HG02571 (cell line): ENCODE measurements at regions not wholly inside any gene's neighbourhood (a gene's known extent, or its start where the extent isn't known, plus 50 kb on each side); places are given as distances from the start of the nearest gene placed in this dataset.

Experiments
- ATAC-seq: cut with Tn5 transposase; IDR thresholded peaks from one replicate; pipeline ENCODE4 v1.9.1; 2021; ENCODE audit warnings: mild to moderate bottlenecking, moderate library complexity; ENCODE audit not compliant: unreplicated experiment

DNA sequence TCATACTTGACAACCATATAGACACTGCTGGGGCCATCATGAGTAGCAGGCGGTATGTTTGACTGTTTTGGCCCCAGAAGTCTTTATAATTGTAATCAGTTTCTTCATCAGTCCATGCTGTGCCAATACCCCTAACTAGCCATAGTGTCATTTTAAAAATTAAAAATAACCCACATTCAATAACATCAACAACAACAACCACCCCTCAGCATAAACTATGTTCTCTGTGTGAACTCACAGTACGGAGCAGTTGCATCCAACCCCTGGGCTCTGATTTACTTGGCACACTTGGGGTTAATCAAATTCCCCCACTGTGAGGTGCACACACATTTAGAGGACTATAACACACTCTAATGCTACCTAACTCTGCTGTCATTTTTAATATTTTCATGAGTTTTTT, 553.7 kb downstream of the USP25 start:
- ATAC-seq, result no peak

DNA sequence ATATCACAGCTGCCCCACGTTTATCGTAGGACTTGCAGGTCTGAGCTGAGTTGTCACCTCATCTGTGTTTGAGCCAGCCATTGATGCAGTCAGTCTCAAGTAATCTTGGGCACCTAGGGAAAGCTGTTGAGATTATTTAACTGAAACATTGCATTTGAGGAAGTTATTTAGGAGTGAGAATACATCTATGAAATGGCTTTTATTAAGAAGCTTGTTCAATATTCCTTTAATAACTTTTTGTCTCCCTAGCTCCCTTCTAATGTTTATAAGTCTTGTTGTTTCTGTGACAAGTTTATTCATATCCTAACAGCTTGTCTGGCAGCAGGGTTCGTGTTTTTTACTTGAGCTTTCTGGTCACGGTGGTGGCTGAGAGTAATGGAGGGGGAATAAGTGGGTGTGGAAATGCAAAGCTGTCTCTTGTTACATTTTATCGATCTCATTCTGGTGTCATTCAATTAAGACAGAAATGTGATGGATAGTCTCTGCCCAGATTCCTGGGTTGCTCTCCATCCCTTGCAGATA, 555.9 kb downstream of the USP25 start:
- ATAC-seq, result no peak

DNA sequence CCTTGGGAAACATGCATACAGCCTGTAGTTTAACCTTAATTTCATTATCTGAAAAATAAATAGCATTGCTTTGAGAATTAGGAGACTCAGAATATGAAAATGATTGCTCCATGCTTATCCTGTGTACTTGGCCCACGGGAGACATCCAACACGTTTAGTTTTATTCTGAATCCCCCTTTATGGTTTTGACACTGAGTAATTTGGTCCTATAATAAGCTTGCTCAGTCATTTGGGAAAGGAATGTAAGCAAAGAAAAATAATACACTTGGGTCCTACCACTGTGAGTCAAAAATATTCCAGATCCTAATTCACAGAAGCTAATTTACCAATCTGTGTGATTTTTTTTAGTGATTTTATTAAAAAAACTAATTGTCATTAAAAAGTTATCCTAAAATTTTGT, 557.3 kb downstream of the USP25 start:
- no peak for ATAC-seq

DNA sequence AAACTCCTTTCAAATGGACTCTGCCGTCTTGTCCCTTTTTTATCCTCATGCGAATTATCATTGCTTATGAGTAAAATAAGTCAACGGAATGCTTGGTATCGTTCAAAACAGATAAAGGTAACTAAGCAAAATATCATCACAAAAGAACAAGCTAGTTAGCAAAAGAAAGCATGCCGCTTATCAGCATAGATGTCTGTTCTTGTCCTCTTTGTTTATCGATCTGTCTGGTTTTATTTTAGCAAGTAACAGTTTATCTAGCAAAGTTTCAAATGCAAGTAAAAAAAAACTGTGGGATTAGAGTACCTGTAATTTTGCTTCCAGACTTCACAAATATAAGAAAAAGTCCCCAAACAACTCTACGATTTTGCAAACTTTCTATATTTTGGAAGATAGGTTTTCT, 561.5 kb downstream of the USP25 start:
- ATAC-seq, result no peak

DNA sequence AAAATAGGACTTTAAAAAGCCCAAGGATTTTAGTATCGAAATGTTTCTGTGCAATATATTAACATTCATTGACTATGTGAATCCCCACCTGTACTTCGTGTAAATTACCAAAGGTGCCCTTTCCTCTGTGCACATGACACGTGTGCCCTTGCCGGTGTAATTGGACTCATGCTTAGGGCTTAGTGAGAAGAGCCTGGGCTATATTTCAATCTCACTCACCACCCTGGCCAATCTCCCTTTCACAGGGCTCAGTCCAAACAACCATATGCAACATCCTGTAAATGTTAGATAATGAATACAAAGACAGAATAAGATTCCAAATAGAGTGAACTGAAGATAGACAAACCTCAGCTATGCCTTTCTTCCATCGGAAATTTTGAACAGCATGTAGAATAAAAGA, 564.3 kb downstream of the USP25 start:
- no peak for ATAC-seq

DNA sequence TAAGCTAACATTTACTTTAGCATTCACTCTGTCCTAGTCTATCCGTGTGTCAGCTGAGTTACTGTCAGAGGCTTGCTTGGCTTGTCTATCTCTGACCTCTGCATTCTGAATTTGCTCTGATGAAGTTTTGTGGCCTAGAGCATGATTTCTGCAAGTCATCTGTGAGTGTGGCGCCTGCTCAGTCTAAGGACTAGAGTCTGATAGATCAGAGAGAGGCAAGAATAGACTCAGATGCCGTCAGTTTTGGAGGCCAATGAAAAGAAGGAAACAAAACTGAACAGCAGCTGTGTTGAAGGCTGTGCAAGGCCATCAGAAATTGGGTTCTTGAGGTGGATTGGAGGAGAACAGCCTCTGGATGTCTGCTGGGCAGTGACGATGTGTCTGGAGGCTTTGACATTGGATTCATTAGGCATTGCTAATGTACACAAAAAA, 573.1 kb downstream of the USP25 start:
- ATAC-seq, result no peak

DNA sequence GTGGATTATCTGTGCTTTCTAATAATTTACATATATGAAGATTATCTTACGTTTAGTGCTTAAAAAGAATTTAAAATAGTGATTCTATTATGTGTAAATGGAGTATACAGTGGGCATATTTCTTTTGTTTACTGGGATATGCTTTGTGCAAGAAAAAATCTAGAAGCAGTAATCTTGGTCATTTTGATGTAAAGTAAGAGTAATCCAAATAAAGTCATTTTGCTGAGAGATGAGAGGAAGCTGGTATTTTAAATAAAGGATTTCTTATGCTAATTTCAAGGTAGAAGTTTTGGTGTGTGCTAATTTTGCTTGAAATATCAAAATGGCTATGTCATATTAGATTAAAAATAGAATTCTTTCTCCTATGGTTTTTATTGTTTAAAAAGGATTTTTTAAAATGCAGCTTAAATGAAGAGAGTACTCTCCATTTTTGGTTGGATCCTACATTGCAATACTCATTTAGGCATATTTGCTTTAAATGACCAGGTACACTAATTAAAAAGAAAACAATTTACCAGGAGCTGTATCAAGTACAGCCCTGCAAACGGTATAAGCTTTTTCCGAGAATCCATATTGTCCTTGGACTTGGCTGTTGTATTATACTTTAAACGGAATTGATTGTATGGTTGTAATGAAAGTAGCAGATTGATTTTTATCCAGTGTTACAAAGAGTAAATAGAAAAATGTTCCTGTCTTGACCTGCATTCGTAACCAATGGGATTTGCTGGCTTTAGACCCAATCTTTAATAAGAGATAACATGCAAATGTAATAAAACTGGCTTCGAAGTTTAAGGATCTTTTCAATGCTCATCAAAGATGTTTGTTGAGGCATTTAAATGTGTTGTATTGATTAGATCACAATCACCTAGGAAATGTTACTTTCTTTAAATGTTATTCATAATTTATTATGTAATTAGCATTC, 574.7 kb downstream of the USP25 start:
- no peak for ATAC-seq

DNA sequence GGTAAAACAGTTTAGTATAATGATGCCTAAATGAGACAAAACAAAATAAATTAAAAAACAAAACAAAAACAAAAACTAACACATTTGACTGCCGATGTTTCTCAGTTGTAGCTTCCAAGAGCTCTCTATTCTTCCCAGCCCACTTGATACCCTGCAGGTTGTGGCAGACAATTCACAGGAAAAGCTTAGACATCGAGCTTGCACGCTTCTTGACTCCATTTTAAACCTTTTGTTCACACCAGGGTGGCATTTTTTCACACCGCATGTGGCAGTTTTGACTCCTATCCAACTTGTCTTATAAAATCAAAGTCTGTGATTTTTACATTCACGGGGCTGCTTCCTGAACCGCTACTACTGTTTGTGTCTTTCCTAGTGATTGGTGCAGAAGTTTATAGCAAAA, 575.9 kb downstream of the USP25 start:
- ATAC-seq, result no peak

DNA sequence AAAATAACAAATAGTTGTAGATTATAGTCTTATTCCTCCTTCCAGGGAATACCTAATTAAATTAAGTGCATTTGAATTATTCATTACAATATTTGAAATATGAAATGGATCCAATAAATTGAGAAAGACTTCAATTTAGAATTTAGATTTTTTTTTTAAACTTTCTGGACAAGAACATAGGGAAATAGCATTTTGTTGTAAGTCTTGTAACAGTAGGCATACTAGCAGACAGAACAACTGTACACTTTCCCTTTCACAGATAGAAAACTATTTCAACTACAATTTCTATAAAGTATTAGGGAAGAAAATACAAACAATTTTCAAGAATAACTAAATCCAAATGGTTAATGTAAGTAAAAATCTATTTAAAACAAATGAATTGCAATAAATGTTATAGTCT, 577.5 kb downstream of the USP25 start:
- ATAC-seq, result no peak

DNA sequence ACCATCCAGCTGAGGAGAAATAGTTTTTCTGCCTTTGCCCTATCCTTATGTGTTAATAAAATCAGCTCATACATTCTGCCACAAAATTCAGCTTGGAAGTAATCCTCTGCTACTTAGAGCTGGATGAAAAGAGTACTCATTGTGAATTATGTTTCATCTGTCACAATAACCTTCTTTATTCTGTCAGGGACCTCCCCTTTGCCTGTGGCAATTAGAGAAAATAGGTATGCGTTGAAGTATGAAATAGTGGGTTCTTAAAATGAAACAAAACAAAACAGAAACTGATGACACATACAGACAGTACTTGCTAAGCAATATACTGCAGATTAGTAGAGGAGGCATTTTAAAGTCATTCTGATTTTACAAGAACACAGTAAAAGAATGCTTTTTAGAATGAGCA, 578.5 kb downstream of the USP25 start:
- ATAC-seq, result no peak

DNA sequence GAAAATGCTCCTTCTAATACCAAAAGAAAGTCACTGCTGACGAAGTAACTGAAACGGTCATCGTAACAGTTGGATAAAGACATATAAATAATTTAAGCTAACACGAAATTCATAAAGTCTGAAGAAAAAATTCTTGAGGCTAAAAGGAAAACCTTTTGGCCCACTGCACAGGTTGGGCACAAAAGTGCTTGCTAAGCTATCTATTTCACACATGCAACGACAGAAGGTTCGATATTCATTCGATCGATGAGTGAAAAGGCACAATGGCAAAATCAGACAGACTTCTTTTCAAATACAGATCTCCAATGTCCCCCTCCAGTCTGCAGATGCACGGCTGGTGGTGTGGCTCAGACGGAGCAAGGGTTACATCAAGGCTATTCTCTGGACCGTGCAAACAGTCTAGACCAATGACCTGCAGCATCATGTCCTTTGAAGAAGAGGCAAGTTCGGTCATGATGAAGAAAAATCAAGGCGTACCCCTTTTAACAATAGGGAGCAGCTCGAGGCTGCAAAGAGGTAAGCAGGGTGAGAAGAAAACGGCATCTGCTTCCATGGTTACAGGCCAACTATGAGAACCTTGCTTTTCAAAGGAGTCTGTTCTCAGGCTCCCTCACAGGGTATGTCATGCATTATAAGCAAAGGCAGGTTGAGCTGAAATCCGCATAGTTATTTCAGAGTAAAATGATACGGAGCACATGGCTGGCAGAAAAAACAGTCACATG, 579.6 kb downstream of the USP25 start:
- ATAC-seq, result no peak

DNA sequence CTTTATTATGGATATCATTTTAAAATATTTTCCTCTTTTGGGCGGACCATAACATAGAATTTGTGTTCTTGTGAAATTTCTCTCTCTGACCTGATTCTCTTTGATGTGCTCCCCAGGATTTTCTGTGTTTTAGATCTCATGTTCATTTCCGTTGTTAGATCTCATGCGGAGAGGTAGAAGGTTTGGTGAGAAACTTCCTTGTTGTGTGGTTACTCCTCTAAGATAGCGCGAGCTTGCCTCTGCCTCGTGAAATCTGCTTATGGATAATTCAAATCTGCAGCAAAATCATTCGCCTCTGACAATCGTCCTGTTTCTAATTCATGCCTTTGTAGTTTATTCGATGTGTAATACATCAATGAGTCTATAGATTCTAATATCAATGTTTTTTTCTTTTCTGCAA, 580.4 kb downstream of the USP25 start:
- ATAC-seq, result no peak

DNA sequence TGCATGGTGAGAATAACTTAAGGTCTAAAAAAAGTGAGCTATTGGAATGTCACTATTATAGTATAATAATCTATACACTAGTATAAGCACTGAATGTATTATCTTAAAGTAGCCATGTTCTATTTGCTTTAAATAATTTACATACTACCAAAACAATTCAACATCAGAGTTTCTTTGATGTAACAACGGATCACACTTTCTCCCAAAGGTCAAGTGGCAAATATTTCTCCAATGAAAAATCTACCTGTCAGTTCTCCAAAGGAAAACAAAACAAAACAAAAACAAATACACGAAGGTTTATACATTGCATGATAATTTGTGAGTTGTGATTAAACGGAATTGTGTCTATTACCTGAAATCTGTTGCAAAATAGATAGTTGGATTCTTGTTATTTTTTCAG, 581.4 kb downstream of the USP25 start:
- ATAC-seq, result no peak

DNA sequence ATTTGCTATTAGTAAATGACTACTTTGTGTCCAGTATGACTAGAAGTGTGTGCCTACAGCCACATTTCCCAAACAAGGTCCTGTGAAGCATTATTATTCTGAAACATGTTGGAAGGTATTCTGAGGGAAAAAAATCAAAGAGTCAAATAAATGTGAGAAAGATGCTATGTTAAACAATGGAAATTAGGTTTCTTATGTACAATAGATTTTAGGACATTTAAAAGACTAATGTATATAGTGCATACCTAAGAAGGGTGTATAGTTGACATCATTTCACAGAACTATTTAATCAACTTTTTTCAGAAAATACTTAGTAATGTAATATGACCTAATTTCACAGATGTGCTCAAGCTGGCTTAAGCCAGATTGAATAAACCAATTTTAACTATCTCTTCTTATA, 582.5 kb downstream of the USP25 start:
- ATAC-seq, result no peak

DNA sequence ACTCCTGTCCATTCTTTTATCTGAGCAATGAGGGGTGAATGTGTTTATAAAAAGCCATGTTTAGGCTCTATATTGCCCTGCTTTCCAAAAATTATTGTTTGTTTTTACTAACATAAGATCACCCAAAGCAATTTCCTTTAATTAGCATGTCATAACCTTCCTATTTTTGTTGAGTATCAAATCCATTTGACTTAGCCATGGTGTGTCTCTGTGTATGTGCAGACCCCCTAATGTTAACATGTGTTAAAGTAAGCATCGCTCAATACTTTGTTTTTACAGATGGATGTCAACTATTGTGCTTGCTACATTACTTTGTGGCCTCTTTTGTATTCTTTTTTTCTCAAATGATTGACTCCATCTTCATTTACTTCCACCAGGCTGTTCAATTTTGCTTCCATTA, 585.4 kb downstream of the USP25 start:
- ATAC-seq, result no peak

DNA sequence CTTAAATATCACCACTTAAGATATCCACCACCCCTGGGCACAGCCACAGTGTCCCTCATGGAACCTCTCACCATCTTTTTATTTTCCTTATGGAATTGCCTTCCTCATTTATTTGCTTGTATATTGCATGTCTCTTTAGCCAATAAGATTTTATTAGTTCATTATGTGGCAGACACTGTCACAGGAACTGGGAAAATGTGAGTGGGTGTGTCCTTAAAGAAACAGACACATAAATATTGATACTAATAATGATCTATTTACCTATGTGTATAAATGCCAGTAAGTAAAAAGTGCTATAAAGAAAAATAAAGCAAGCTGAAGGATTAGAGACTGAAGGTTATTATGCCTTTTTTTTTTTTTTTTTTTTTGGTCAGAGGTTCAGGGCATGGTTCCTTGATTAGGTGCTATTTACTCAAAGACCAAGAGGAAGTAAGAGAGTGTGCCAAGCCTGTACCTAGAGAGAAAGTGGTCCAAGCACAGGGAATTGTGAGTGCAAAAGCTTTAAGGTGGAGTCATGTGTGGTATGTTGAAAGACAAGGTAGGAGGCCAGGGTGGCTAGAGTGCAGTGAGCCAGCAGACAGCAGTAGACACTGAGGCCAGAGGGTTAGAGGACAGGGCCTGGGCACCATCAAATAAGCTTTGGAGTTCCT, 589.0 kb downstream of the USP25 start:
- no peak for ATAC-seq

DNA sequence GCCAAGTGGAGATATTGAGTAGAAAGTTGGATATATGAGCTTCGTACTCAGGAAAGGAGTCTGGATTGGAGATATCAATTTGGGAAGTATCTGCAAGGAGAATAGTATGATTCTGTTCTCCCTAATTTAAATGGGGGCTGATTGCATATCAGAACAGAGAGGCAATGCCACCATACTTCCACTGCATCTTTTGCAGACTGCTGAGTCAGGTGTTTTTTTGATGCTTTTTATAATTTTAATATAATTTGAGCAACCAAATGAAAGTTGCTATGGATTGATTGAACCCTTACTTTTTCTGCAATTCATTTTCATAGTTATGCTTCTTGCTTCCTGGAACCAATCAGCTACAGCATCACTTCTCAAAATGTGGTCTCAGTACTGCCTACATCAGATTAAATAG, 590.3 kb downstream of the USP25 start:
- ATAC-seq, result no peak

DNA sequence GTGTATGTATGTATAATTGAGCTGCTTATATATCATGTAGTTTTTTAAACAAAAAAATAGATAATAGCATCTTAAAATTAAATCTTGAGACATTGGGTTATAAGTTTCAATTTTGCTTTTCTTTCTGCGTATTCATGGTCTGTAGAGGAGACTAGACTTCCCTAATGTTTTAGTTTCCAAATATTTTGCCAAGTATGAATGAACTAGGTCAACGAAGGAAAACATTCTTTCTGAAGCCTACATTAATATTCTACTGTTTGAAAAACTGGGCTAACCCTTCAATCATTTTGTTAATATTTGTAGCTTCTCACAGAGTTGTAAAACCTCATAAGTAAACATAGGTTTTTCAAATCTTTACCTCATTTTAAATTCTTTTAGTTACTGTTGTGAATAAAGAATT, 592.7 kb downstream of the USP25 start:
- ATAC-seq, result no peak

DNA sequence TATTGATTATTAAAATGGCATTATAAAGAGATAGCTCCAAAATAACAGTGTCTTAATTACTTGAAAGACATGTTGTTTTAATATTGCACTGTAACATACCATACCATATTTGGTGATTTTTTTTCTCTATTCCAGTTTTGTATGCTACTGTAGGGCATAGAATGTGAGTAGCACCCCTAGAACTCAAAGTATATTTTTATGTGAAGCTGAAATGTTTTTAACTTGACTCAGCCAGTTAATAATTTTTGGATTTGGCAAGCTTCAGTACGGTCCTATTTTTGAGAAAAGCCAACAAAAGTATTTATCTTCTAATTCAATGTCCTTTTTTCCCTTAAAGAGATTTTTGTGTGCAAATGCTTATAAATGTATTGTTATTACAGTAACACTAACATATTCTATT, 593.8 kb downstream of the USP25 start:
- ATAC-seq, result no peak

DNA sequence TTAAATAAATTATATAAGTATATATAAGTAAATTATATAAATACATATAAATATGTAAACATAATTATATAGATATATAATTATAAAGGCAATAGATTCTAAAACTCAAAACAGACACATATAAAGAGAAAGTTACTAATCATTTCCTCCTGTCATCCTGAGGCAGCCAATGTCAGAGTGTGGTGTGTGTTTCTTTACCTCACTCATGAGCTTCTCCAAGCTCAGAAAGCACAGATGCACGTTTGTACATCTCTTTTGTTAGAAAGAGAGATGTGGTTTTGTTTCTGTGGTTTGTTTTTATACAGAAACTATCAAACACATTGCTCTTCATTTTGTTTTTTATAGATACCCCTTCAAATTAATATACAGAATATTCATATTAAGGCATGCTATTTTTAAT, 594.8 kb downstream of the USP25 start:
- ATAC-seq, result no peak

DNA sequence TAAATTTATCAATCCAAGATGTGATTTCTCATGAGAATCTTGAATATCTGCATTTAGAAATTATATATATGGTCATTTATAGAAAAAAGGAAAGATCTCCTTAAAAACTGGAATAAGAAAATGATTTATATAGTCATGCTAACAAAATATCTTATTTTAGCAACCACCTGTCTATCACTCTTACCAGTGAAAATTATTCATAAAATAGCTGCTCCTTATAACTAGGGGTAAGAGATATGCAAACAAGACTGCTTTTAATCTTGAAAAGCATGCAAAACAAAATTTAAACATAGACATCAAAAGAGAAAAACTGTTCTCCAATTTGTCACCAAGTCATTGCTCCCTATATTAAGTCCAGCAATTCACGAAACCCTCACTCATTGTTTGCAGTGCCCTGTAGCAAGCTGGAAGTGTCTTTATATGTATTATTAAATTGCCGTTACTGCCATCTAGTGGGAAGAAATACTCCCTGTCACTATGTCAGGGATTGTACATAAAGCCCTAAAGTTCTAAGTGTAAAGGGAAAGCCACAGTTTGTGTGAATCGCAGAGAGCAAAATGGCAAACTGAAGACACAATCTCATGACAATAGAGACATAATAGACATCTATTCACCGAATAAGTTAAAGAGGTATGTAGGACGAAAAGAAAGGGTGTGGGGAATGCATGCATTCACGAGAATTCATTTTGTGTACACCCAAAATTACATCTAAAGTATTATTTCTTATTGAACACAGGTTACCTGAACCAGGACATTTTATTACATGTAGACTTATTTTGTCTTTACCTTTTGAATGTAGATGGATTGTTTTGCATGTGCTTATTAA, 600.5 kb downstream of the USP25 start:
- ATAC-seq, result peak; percentile 81
